GM12878 (cell line): ENCODE measurements at regions not wholly inside any gene's neighbourhood (a gene's known extent, or its start where the extent isn't known, plus 50 kb on each side); places are given as distances from the start of the nearest gene placed in this dataset.
"Not testable (repeated sequence)": the region's sequence is repeated elsewhere in the genome, so short reads cannot be mapped to it uniquely, and the experiment has no call there.

ENCODE experiments used
- ATAC-seq: fragments of 200-7000 bp; cut with Tn5 transposase; 3 replicates; pipeline ENCODE4 v1.9.1; 2020; ENCODE audit warnings: mild to moderate bottlenecking, moderate library complexity
- BruUV-seq: library from RNA; stranded (reverse); fragments of 400-500 nt; replicated peaks from 2 replicates; lab custom pipeline; 2021; lab: Mats Ljungman, UMichigan
- CTCF ChIA-PET: fragments of 300-600 bp; sonication (Branson Sonifier 250); formaldehyde crosslinking; extraction: SDS; loops from one replicate; lab custom pipeline; 2021; ENCODE audit warnings: inconsistent platforms; lab: Yijun Ruan, JAX
- POLR2A ChIA-PET: fragments of 350-600 bp; formaldehyde crosslinking; extraction: SDS; loops from one replicate; lab custom pipeline; 2021; ENCODE audit warnings: inconsistent platforms; lab: Charles Lee
- RAD21 ChIA-PET: fragments of 300-600 bp; sonication (Branson Sonifier 250); formaldehyde crosslinking; loops from one replicate; lab custom pipeline; 2023; ENCODE audit warnings: antibody characterized with exemption; ENCODE audit not compliant: unreplicated experiment; lab: Charles Lee
- SMC1A ChIA-PET: fragments of 300-600 bp; sonication (Branson Sonifier 250); formaldehyde crosslinking; loops from one replicate; lab custom pipeline; 2023; ENCODE audit not compliant: unreplicated experiment, uncharacterized antibody; lab: Charles Lee
- DNase-seq: peaks from one replicate; pipeline ENCODE4 v3.0.0-alpha.2; 2011; ENCODE audit warnings: low read depth, low spot score
- FAIRE-seq: peaks from 3 replicates; lab custom pipeline; 2011; peaks lifted over from hg19 to GRCh38; lab: Jason Lieb, UNC
- H2AFZ ChIP-seq: 2 replicates; pipeline ENCODE4 v1.6.0; 2011; ENCODE audit warnings: low read depth, low read length, control low read depth; ENCODE audit not compliant: control insufficient read depth
- H3K27ac ChIP-seq: 2 replicates; pipeline ENCODE4 v1.5.1; 2011; ENCODE audit warnings: control low read depth; ENCODE audit not compliant: control insufficient read depth, insufficient read depth
- H3K27me3 ChIP-seq, 2 experiments: replicated peaks in 1 of 2; 2 replicates each; pipeline versions ENCODE4 v1.6.0 to v1.6.1; 2011; ENCODE audit warnings: low read length in 1 of 2; ENCODE audit not compliant: control insufficient read depth in 2 of 2, insufficient read depth in 2 of 2
- H3K36me3 ChIP-seq, 2 experiments: 2 replicates each; pipeline ENCODE4 v1.5.1; 2011; ENCODE audit warnings: low read length in 1 of 2; ENCODE audit not compliant: control insufficient read depth in 2 of 2, insufficient read depth in 2 of 2
- H3K4me1 ChIP-seq: 2 replicates; pipeline ENCODE4 v1.6.1; 2011; ENCODE audit warnings: mild to moderate bottlenecking, low read length, moderate library complexity, mixed read lengths; ENCODE audit not compliant: control insufficient read depth, insufficient read depth
- H3K4me2 ChIP-seq: 2 replicates; pipeline ENCODE4 v1.6.0; 2011; ENCODE audit warnings: control low read depth; ENCODE audit not compliant: control insufficient read depth, insufficient read depth
- H3K4me3 ChIP-seq: fragments of 200-600 bp; sonication (generic); 2 replicates; pipeline ENCODE4 v1.5.1; 2016
- H3K79me2 ChIP-seq: 2 replicates; pipeline ENCODE4 v1.6.0; 2011; ENCODE audit warnings: low read length; ENCODE audit not compliant: control insufficient read depth, insufficient read depth
- H3K9ac ChIP-seq: 2 replicates; pipeline ENCODE4 v1.8.0; 2011; ENCODE audit warnings: low read length, control low read depth, mixed read lengths; ENCODE audit not compliant: control insufficient read depth, insufficient read depth
- H3K9me3 ChIP-seq: replicated peaks from 3 replicates; pipeline ENCODE4 v1.5.1; 2011; ENCODE audit warnings: mild to moderate bottlenecking, low read length; ENCODE audit not compliant: control insufficient read depth, insufficient read depth
- H4K20me1 ChIP-seq: 2 replicates; pipeline ENCODE4 v1.6.0; 2011; ENCODE audit not compliant: control insufficient read depth, insufficient read depth
- WGBS: methylation state at CpG from one replicate; pipeline ENCODE4 v1.1.6; 2016; ENCODE audit warnings: low lambda C conversion rate; ENCODE audit not compliant: insufficient replicate concordance, insufficient coverage; ENCODE audit errors: missing lambda C conversion rate; 5-methylcytosine and 5-hydroxymethylcytosine counted together
- in situ Hi-C: fragments of 300-500 bp; cut with MboI; formaldehyde crosslinking; loops from 9 replicates; pipeline ENCODE4 v1.14.3; 2018; ENCODE audit warnings: mixed read lengths
- intact Hi-C: fragments of 100-400 bp; cut with micrococcal nuclease; formaldehyde crosslinking; loops from one replicate; pipeline ENCODE4 v1.14.2; 2022; ENCODE audit not compliant: unreplicated experiment

DNA sequence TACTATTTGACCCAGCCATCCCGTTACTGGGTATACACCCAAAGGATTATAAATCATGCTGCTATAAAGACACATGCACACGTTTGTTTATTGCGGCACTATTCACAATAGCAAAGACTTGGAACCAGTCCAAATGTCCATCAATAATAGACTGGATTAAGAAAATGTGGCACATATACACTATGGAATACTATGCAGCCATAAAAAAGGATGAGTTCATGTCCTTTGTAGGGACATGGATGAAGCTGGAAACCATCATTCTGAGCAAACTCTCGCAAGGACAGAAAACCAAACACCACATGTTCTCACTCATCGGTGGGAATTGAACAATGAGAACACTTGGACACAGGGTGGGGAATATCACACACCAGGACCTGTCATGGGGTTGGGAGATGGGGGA lies 56.7 kb upstream of the SELENOP start:
- POLR2A ChIA-PET, RAD21 ChIA-PET, H3K27me3 ChIP-seq, in situ Hi-C loops, BruUV-seq, CTCF ChIA-PET, H3K36me3 ChIP-seq, H3K4me1 ChIP-seq, ATAC-seq, H4K20me1 ChIP-seq, H3K4me3 ChIP-seq, H3K9me3 ChIP-seq, H3K9ac ChIP-seq, H3K27ac ChIP-seq, H2AFZ ChIP-seq, H3K79me2 ChIP-seq, DNase-seq, intact Hi-C loops, SMC1A ChIA-PET, FAIRE-seq, H3K4me2 ChIP-seq: not testable (repeated sequence)
- 77% methylated on average over 5 of the region's 5 CpGs for WGBS

DNA sequence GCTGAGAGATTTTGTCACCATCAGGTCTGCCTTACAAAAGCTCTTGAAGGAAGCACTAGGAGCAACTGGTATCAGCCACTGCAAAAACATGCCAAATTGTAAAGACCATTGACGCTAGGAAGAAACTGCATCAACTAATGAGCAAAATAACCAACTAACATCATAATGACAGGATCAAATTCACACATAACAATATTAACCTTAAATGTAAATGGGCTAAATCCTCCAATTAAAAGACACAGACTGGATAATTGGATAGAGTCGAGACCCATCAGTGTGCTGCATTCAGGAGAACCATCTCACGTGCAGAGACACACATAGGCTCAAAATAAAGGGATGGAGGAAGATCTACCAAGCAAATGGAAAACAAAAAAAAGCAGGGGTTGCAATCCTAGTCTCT lies 53.1 kb upstream of the SELENOP start:
- H3K9me3 ChIP-seq, H3K4me3 ChIP-seq, H3K4me1 ChIP-seq, H3K27ac ChIP-seq, H3K79me2 ChIP-seq, H4K20me1 ChIP-seq, DNase-seq, CTCF ChIA-PET, RAD21 ChIA-PET, POLR2A ChIA-PET, H3K4me2 ChIP-seq, intact Hi-C loops, H3K36me3 ChIP-seq, ATAC-seq, BruUV-seq, H3K9ac ChIP-seq, H2AFZ ChIP-seq, H3K27me3 ChIP-seq, FAIRE-seq, in situ Hi-C loops: not testable (repeated sequence)
- SMC1A ChIA-PET, result interaction anchor here (1.5 kb wide), 1 partner anchor 11 kb away, joined by 4 read pairs; no protein-coding TSS in a partner anchor
- 22% methylated on average over 3 of the region's 3 CpGs for WGBS
